ENCODE measurements at regions not wholly inside any gene's neighbourhood (a gene's known extent, or its start where the extent isn't known, plus 50 kb on each side); places are given as distances from the start of the nearest gene placed in this dataset.

GRCh38 chr18:76685860-76686259, 136.5 kb upstream of the ZNF236 start:
- H2BK5ac ChIP-seq (ENCODE audit: low read depth, low read length, poor library complexity, severe bottlenecking), result no peak overlapping the region
- H3K27ac ChIP-seq (ENCODE audit: insufficient read depth, low read length), result no peak overlapping the region
- H2AK9ac ChIP-seq (replicated peaks; ENCODE audit: low read depth, low read length, poor library complexity), result no peak overlapping the region
- H3K27me3 ChIP-seq (ENCODE audit: control insufficient read depth, insufficient read depth, low read length), result peaks cover 40% of the 10 kb centered on the region
- no peak overlapping the region for H3K18ac ChIP-seq (ENCODE audit: low read depth, low read length)
- TF ChIP-seq USF2 (IDR thresholded peaks at IDR 0.05; ENCODE audit: low read depth, low read length) (no peak), NFE2L2 (IDR thresholded peaks at IDR 0.05; ENCODE audit: low read depth, low read length) (no peak), POLR2A (IDR thresholded peaks at IDR 0.05; ENCODE audit: low read depth, low read length) (no peak), CEBPB (IDR thresholded peaks at IDR 0.05; ENCODE audit: low read depth, low read length) (no peak), CTCF (conservative IDR thresholded peaks at IDR 0.05; ENCODE audit: low read depth, low read length) (no peak), MAZ (IDR thresholded peaks at IDR 0.05; ENCODE audit: borderline replicate concordance, low read depth, low read length) (no peak), FOS (IDR thresholded peaks at IDR 0.05; ENCODE audit: low read depth, low read length) (no peak), CHD1 (IDR thresholded peaks at IDR 0.05; ENCODE audit: low read depth, low read length) (no peak), RAD21 (IDR thresholded peaks at IDR 0.05; ENCODE audit: low read length) (no peak), MXI1 (IDR thresholded peaks at IDR 0.05; ENCODE audit: borderline replicate concordance, low read depth, low read length) (no peak), BHLHE40 (IDR thresholded peaks at IDR 0.05; ENCODE audit: low read depth, low read length) (no peak), MAFK (IDR thresholded peaks at IDR 0.05; ENCODE audit: low read depth, low read length) (no peak), RFX5 (IDR thresholded peaks at IDR 0.05; ENCODE audit: low read depth, low read length) (no peak)
- TF ChIP-seq, protein P1, sequence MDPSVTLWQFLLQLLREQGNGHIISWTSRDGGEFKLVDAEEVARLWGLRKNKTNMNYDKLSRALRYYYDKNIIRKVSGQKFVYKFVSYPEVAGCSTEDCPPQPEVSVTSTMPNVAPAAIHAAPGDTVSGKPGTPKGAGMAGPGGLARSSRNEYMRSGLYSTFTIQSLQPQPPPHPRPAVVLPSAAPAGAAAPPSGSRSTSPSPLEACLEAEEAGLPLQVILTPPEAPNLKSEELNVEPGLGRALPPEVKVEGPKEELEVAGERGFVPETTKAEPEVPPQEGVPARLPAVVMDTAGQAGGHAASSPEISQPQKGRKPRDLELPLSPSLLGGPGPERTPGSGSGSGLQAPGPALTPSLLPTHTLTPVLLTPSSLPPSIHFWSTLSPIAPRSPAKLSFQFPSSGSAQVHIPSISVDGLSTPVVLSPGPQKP (IDR thresholded peaks at IDR 0.05; ENCODE audit: borderline replicate concordance, low read depth, low read length), result no peak
- WGBS, 2 experiments (ENCODE audit: extremely low coverage in 2 of 2, insufficient read length in 1 of 2), result no CpG with 5 or more reads among the region's 8 CpGs
- intact Hi-C loops (cut with micrococcal nuclease) (loop anchor here (1.0 to 5.0 kb wide), 3 partner anchors 64 to 287 kb away; partner anchors contain the start of gene ZNF516), in situ Hi-C loops (cut with MboI; ENCODE audit: low sequenced_read_pairs) (loop anchor here (5.0 kb wide), 1 partner anchor 289 kb away; no protein-coding TSS in a partner anchor), dilution Hi-C loops (cut with HindIII; ENCODE audit: low sequenced_read_pairs, unreplicated experiment) (no loop called here)
- H3K4me2 ChIP-seq (ENCODE audit: low read depth, low read length), result no peak overlapping the region
- no peak overlapping the region for H4K91ac ChIP-seq (ENCODE audit: insufficient read depth, low read depth, low read length)
- no peak overlapping the region for H3K56ac ChIP-seq (ENCODE audit: extremely low read depth, insufficient read depth, low read length)
- no peak overlapping the region for H4K8ac ChIP-seq (ENCODE audit: low read depth in 2 of 2, low read length in 2 of 2)
- H3K36me3 ChIP-seq (ENCODE audit: control insufficient read depth, insufficient read depth, low read length), result no peaks in the 10 kb centered on the region
- no peaks in the 10 kb centered on the region for H3K9me1 ChIP-seq (ENCODE audit: insufficient read depth, low read length)
- ATAC-seq (ENCODE audit: low read depth) (no peak), DNase-seq (no peak)
- no peaks in the 10 kb centered on the region for H4K20me1 ChIP-seq (ENCODE audit: insufficient read depth, low read length)
- CTCF ChIA-PET, result interaction anchor here (0.7 kb wide), 1 partner anchor 297 kb away, joined by 3 read pairs; no protein-coding TSS in a partner anchor
- no TSS peak for BruUV-seq (replicated peaks)
- H3K9ac ChIP-seq (ENCODE audit: low read depth, low read length), result no peak overlapping the region
- no peaks in the 10 kb centered on the region for H3K79me1 ChIP-seq (ENCODE audit: low read depth in 1 of 2, low read length in 2 of 2)
- H3K23ac ChIP-seq (ENCODE audit: low read depth, low read length), result no peak overlapping the region
- H3K4me3 ChIP-seq (ENCODE audit: insufficient read depth, low read depth, low read length), result no peak overlapping the region
- H4K5ac ChIP-seq (ENCODE audit: low read depth, low read length), result no peak overlapping the region
- H3K14ac ChIP-seq (replicated peaks; ENCODE audit: low read depth, low read length), result no peak overlapping the region
- H2BK15ac ChIP-seq (ENCODE audit: low read depth, low read length), result no peak overlapping the region
- no peak overlapping the region for H2BK120ac ChIP-seq (ENCODE audit: low read depth, low read length)
- POLR2A ChIA-PET (ENCODE audit: unreplicated experiment), result no interaction called here
- H3K4ac ChIP-seq (ENCODE audit: low read depth, low read length), result no peak overlapping the region
- 0 out of 2 replicates have a peak, but pooled peaks cover 2% of the 10 kb centered on the region for H3K9me3 ChIP-seq (ENCODE audit: control insufficient read depth, insufficient read depth, low read length)
- H2BK20ac ChIP-seq (ENCODE audit: low read depth, low read length), result no peak overlapping the region
- no peaks in the 10 kb centered on the region; the same call in 1 of the 2 replicates for H3K4me1 ChIP-seq (ENCODE audit: control insufficient read depth, insufficient read depth, low read length)
- no peak overlapping the region for H2AFZ ChIP-seq (replicated peaks; ENCODE audit: low read length, poor library complexity)
- H2AK5ac ChIP-seq (ENCODE audit: low read depth, low read length), result no peak overlapping the region

Measured in IMR-90 (cell line).